Transverse colon (tissue), 4 donors: ENCODE measurements at regions not wholly inside any gene's neighbourhood (a gene's known extent, or its start where the extent isn't known, plus 50 kb on each side); places are given as distances from the start of the nearest gene placed in this dataset.

Source experiments
- DNase-seq: peaks from one replicate; pipeline ENCODE4 v3.0.0-alpha.2; 2019
- H3K27ac ChIP-seq, 4 donors: fragments of 200-600 bp; sonication (generic); 2 replicates each; pipeline ENCODE4 v1.5.1; 2016 to 2018; ENCODE audit warnings: inconsistent platforms in 4 of 4
- H3K27me3 ChIP-seq: fragments of 200-600 bp; sonication (generic); 2 replicates; pipeline ENCODE4 v1.5.1; 2017; ENCODE audit warnings: inconsistent platforms
- H3K36me3 ChIP-seq, 4 donors: fragments of 200-600 bp; sonication (generic); 2 replicates each; pipeline ENCODE4 v1.5.1; 2017 to 2019; ENCODE audit warnings: inconsistent platforms in 4 of 4
- H3K4me1 ChIP-seq, 4 donors: fragments of 200-600 bp; sonication (generic); 2 replicates each; pipeline ENCODE4 v1.5.1; 2017 to 2020; ENCODE audit warnings: inconsistent platforms in 4 of 4
- H3K4me3 ChIP-seq, 4 donors: fragments of 200-600 bp; sonication (generic); 1 replicate in 1 of 4; 2 replicates in 3 of 4; pipeline versions ENCODE4 v1.5.1 to v1.6.1; 2017 to 2019; ENCODE audit warnings: inconsistent platforms in 4 of 4
- H3K9me3 ChIP-seq, 2 donors: fragments of 200-600 bp; sonication (generic); 2 replicates each; pipeline ENCODE4 v1.5.1; 2017 to 2019; ENCODE audit warnings: inconsistent platforms in 2 of 2
- CTCF ChIP-seq, 5 experiments: fragments of 200-600 bp in 3 of 5; fragments of 450-650 bp in 2 of 5; sonication (generic) in 3 of 5; IDR thresholded peaks; 1 replicate in 2 of 5; 2 replicates in 3 of 5; pipeline ENCODE4 v1.5.1; 2016 to 2017; ENCODE audit warnings: antibody characterized with exemption in 5 of 5, inconsistent platforms in 3 of 5, mild to moderate bottlenecking in 2 of 5, moderate library complexity in 1 of 5
- EP300 ChIP-seq: sonication (generic); formaldehyde crosslinking; IDR thresholded peaks from one replicate; pipeline ENCODE4 v1.6.1; 2017; ENCODE audit warnings: antibody characterized with exemption, low read depth
- POLR2A ChIP-seq: fragments of 450-650 bp; IDR thresholded peaks from one replicate; pipeline ENCODE4 v1.6.1; 2016; ENCODE audit warnings: antibody characterized with exemption, mild to moderate bottlenecking, moderate library complexity
- POLR2AphosphoS5 ChIP-seq, 3 donors: sonication (generic); formaldehyde crosslinking; IDR thresholded peaks; one replicate each; pipeline ENCODE4 v1.6.1; 2016; ENCODE audit warnings: antibody characterized with exemption in 3 of 3
- WGBS, 2 donors: methylation state at CpG; one replicate each; pipeline ENCODE4 v1.1.5; 2018; ENCODE audit warnings: low coverage in 1 of 2; 5-methylcytosine and 5-hydroxymethylcytosine counted together
- in situ Hi-C, 4 donors: fragments of 200-750 bp; cut with MboI; loops; one replicate each; pipeline versions ENCODE4 v1.15.0 to v1.15.1; 2017; ENCODE audit warnings: low sequenced_read_pairs in 3 of 4, low pct_ligation_motif_present in 1 of 4, low pct_unique_long_range_greater_than_20kb in 1 of 4
- intact Hi-C: fragments of 100-400 bp; cut with DNase I; formaldehyde crosslinking; loops from one replicate; pipeline ENCODE4 v1.15.1; 2023; ENCODE audit warnings: low total_unique reads

- 60 to 77% methylated on average over 1 of the region's 1 CpG for WGBS, 2 donors
- Histone ChIP-seq H3K27me3 (no peaks in the 10 kb centered on the region), H3K4me3 (no peak overlapping the region), H3K9me3 (no peaks in the 10 kb centered on the region), H3K4me1 (no peaks in the 10 kb centered on the region), H3K27ac (no peak overlapping the region), H3K36me3 (no peaks in the 10 kb centered on the region)
- no peak for DNase-seq
- no peak for TF ChIP-seq POLR2A
- no peak for TF ChIP-seq CTCF (IDR thresholded peaks at IDR 0.05)
- no peak for TF ChIP-seq EP300
- no peak for TF ChIP-seq POLR2AphosphoS5 (IDR thresholded peaks at IDR 0.05)
- in situ Hi-C loops = no loop called here
- intact Hi-C loops = no loop called here
Observed at GRCh38 chr5:169507051-169507450, 76.5 kb upstream of the SPDL1 start.

- Histone ChIP-seq H3K4me3 (no peak overlapping the region), H3K36me3 (no peaks in the 10 kb centered on the region), H3K9me3 (no peaks in the 10 kb centered on the region), H3K27ac (no peak overlapping the region), H3K27me3 (no peaks in the 10 kb centered on the region), H3K4me1 (no peaks in the 10 kb centered on the region)
- 19 to 33% methylated on average over 5 of the region's 5 CpGs for WGBS, 2 donors
- intact Hi-C loops (no loop called here), in situ Hi-C loops (no loop called here)
- TF ChIP-seq EP300 = no peak
- TF ChIP-seq CTCF (IDR thresholded peaks at IDR 0.05) = no peak
- no peak for TF ChIP-seq POLR2AphosphoS5 (IDR thresholded peaks at IDR 0.05)
- no peak for TF ChIP-seq POLR2A
- no peak for DNase-seq
Observed at GRCh38 chr5:169503886-169504285, 79.7 kb upstream of the SPDL1 start.

- no peak overlapping the region for H3K27ac ChIP-seq
- TF ChIP-seq CTCF (IDR thresholded peaks at IDR 0.05) = no peak
- TF ChIP-seq EP300 = no peak
- TF ChIP-seq POLR2AphosphoS5 (IDR thresholded peaks at IDR 0.05) = no peak
- no peak for TF ChIP-seq POLR2A
- intact Hi-C loops (no loop called here), in situ Hi-C loops (no loop called here)
- H3K9me3 ChIP-seq = no peaks in the 10 kb centered on the region
- no peak for DNase-seq
- H3K36me3 ChIP-seq = no peaks in the 10 kb centered on the region
- no peak overlapping the region for H3K4me3 ChIP-seq
- 31 to 44% methylated on average over 2 of the region's 2 CpGs for WGBS, 2 donors
- H3K4me1 ChIP-seq = no peaks in the 10 kb centered on the region
- H3K27me3 ChIP-seq = no peaks in the 10 kb centered on the region
Observed at GRCh38 chr5:169499990-169500505, 83.5 kb upstream of the SPDL1 start.

GRCh38 chr5:169496878-169497277, 86.7 kb upstream of the SPDL1 start:
- in situ Hi-C loops = no loop called here
- no peak for DNase-seq
- Histone ChIP-seq H3K36me3 (no peaks in the 10 kb centered on the region), H3K4me1 (no peaks in the 10 kb centered on the region), H3K4me3 (no peak overlapping the region), H3K9me3 (no peaks in the 10 kb centered on the region), H3K27ac (no peak overlapping the region), H3K27me3 (no peaks in the 10 kb centered on the region)
- no peak for TF ChIP-seq EP300
- TF ChIP-seq POLR2AphosphoS5 (IDR thresholded peaks at IDR 0.05) = no peak
- no peak for TF ChIP-seq CTCF (IDR thresholded peaks at IDR 0.05)
- no peak for TF ChIP-seq POLR2A
- WGBS, 2 donors = 20 to 57% methylated on average over 1 of the region's 1 CpG
- intact Hi-C loops = no loop called here
